ENCODE measurements at regions not wholly inside any gene's neighbourhood (a gene's known extent, or its start where the extent isn't known, plus 50 kb on each side); places are given as distances from the start of the nearest gene placed in this dataset.

DNA sequence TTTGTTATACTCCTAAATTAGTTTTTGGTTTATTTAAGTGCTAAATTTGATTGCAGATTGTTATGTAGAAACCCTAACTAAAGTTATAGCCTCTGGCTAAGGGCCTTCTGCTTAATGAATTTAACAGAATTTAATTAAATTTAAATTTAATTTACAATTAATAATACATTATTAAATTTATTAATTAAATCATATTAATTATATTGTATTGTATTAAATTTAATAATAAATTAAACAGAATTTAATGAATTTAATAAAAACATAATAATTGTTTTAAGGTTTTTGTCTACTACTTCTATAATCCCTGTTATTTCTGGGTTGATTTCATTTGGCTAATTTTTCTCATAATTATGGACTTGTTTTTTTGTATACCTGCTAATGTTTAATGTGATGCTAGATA is 141.9 kb upstream of the TECRL start:
- no peak for DNase-seq

DNA sequence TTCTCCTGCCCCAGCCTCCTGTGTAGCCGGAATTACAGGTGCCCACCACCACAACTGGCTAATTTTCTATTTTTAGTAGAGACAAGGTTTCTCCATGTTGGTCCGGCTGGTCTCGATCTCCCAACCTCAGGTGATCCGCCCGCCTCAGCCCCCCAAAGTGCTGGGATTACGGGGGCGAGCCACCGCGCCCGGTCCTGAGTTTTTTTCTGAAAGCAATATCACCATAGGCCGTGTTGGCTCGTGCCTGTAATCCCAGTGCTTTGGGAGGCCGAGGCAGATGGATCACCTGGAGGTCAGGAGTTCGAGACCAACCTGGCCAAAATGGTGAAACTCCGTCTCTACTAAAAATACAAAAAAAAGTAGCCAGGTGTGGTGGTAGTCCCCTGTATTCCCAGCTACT is 136.3 kb upstream of the TECRL start:
- no peak for DNase-seq

DNA sequence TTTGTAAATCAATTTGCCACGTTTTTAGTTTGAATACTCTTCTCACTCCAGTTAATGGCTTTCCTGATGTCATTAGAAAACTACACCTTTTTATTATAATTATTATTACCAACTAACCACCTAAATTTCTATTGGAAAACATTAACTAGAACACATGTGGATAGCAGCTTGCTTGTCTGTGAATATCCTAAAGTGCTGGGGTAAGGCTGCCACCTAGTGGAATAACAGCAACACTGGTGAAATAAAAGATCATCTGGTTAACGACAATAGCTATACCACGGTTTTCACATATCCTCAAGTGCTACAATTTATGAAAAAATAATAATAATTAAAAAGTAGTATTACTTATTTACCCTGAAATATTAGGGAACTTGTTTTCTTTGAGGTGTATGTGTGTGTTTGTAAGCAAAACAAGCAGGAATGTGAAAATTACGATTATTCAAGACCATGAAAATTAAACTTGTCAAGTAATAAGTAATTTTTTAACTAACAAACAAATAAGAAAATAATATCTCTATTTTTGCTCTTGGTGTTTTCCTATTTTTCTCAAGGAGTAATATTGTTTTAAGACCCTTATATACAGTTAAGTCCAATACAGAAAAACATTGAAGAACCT is 130.1 kb upstream of the TECRL start:
- DNase-seq, result peak; percentile 26

DNA sequence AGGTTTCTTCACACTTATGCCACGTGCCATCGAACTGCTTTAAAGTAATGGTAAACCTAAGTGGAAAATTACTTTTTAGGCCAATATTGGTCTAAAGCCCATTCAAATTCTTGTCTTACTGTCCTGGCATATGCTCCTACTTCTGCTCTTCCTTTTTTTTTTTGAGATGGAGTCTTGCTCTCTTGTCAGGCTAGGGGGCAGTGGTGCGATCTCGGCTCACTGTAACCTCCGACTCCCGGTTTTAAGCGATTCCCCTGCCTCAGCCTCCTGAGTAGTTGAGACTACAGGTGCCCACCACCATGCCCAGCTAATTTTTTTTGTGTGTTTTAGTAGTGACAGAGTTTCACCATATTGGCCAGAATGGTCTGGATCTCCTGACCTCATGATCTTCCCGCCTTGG is 129.0 kb upstream of the TECRL start:
- no peak for DNase-seq

DNA sequence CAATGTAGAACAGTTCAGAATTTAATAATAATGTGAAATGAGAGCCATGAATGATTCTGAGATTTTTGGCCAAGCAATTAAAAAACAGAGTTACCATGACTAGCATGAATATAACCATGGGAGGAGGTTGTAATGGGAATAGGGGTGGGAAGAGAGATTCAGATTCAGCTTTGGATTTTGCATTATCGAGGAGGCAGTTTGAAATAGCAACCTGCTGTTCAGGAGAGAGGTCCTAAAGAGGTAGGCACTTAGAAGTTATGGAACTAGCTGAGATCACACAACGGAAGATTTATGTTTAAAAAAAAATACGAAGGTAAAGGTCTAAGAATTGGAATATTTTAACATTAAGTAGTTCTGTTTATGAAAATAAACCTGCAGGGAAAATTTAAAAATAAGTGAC is 124.4 kb upstream of the TECRL start:
- no peak for DNase-seq

DNA sequence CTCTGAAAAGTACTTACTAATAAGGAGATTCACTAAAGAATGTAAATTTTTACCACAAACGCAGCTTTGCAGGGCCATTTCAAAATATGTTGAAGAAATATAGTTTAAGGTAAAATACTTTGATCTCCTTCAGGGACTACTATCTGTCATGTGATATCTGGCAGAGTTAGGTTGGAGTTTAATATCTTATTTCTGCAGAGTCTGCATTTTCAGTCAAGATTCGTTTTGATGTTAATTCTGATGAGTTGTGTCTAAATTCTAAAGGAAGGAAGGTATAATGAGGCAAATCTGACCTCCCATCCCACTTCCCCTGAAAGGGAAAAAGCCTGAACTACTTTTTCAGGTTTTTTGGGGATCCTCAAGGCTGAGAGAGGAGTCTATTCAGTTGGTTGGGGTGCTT is 123.9 kb upstream of the TECRL start:
- DNase-seq, result no peak

DNA sequence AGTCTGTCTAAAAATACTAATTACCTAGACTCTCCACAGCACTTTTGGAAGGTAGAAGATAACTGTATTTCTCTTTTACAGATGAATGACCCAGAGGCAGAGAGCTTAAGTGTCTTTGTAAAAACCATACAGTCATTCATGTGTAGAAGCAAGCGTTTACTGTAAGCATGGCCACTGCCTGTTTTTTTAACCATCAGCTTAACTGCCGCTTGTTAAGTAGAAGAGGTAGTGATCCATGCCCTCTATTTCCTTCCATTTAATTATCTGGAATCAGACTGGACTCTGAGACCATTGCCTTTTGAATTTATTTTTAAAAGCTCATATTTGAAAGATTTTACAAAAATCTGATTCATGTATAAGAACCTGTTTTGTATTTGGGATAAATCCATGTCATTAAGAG is 111.2 kb upstream of the TECRL start:
- DNase-seq, result no peak

DNA sequence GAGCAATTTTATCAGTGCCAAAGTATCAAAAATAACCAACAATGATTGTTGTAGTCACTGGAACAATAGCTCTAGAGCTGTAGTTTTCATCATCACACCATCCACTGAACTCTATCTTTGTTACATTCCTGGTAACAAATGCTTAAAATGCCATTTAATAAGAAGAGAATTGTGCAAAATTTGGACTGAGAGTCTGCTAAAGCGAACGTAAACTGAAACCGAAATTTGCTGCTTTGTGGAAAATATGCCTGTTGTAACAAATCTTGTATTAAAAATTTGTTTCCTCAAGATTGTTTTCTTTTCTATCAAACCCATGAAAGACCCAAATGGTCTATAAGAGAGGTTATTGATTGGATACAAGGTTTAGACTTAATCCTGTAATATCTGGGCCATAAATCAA is 109.3 kb upstream of the TECRL start:
- DNase-seq, result no peak

DNA sequence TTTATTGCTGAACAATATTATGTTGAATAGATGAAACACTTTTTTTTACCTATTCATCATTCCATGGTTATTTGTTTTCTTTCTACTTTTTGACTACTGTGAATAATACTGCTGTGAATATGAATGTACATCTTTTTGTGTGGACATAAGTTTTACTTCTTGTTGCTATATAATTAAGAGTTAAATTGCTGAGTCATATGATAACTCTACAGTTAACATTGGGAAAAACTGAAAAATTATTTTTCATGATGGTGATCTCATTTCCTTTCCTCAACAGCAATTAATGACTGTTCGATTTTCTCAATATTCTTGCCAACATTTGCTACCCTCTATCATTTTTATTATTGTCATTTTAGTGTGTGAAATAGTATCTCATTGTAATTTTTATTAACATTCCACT is 106.9 kb upstream of the TECRL start:
- no peak for DNase-seq

DNA sequence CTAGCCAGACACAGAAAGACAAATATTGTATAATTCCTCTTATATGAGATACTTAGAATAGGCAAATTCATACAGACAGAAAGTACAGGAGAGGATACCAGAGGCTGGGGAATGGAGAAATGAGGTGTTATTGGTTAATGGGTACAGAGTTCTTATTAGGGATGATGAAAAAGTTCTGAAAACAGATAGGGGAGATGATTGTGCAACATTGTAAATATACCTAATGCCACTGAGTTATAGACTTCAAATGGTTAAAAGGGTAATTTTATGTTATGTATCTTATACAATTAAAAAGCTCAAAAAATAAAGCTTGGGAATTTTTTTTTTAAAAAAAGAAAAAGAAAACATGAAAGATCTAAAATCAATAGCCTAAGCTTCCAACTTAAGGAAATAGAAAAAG is 98.8 kb upstream of the TECRL start:
- DNase-seq, result no peak

DNA sequence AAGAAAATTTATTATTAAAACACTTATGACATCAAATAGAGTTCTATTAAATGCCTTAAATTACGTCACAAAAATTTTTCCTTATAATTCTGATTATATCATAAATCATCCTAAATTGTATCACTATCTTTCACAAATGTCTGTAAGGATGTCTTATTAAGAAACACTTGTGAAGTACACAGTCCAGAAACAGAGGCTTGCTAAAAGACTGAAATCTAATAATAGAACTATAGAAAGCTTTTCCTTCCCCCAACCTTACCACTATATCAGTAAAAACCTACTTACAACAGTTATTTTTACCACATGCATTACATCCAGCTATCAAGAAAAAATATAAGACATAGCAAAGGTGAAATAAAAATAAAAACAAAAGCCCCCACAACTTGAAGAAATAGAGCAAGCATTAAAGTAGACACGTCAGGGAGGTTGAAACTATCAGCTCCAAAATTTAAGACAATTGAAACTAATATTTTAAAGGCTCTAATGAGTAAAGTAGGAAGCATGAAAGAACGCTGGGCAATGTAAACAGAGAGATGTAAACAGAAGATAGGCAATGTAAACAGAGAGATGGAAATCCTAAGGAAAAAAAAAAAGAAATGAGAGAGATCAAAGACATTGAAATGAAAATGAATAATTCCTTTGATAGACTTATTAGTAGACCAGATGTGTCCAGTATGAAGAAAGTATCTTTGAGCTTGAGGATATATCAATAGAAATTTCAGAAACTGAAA is 94.9 kb upstream of the TECRL start:
- no peak for DNase-seq

DNA sequence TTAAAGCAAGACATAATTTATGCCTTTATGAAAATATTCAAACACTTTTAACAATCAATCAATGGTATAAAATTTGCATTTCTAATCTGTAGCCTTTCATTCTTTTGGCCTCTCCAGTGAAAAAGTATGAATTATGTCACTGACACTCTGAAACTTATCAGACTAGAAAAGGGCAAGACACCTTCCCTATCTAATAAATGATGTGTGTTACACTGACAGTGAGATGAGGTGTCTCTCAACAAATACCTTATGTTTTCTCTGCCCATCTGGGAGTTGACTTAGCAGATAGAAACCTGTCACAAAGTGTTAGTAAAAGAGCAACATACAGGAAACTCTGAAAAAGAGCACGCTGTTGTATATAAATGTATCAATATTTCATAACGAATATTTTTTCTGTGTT is 94.2 kb upstream of the TECRL start:
- no peak for DNase-seq

DNA sequence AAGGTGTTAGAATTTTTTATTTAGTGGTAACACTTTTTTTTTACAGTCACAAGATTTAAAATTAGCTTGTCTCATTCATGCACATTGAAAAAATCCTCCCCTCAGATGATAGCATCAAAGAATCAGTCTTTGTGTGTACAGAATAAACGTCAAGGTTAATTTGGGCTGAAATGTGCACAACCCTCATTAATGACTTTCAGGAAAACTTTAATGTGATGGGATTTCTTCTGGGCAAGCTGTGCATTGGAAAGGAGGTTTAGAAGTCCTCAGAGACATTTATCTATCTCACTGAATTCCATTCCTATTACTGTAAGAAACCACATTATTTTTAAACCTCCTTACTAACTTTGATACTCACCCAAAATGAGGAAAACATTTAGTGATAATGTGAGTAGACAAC is 88.2 kb upstream of the TECRL start:
- DNase-seq, result no peak

DNA sequence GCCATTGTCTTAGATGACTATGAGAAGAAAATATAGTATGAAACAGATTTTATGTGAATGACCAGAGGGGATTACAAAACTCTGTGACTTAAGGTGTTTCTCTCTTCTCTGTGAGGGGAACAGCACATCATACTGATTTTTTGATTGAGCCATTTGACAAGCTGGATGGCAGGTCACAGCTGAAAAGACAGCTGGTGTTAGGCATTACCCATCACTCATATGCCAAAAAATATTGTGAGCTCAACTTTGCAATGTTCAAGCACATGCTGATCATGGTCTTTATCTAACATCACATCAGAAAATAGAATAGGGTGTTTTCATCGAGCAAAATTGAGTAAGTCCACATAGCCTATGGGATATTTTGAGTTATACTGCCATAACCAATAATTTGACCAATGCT is 86.7 kb upstream of the TECRL start:
- no peak for DNase-seq

DNA sequence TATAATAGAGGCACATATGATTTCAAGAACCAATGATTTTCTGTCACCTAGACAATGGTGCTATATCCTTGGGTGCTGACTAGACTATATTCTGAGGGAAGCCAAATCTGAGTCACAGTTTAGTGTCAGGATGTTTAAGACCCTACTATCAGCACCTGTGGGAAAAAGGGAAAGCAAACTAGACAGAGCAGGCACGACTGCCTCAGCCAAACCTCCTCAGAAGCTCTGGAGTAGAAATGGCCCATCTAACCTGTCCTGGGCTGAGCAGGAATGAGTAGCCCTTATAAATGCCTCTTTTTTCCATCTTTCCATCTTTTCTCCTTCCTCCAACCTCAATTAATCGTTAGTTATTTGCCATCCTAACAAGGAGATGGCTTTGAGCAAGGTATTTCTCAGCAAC is 80.4 kb upstream of the TECRL start:
- DNase-seq, result no peak

DNA sequence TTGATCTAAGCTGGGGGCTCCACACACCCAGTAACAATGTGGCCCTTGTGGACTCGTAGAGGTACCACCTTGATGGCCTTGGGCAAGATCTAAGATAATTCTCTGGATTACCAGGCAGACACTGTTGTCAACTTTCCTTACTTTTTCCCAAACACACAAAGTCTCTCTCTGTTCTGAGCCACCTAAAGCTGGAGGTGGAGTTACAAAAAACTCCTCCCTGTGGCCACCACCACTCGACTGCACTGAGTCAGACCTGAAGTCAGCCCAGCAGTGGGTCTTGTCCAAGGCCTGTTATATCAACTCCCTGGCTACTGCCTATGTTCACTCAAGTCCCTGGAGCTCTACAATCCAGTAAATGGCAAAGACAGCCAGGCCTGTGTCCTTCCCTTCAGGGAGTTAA is 70.1 kb upstream of the TECRL start:
- no peak for DNase-seq

DNA sequence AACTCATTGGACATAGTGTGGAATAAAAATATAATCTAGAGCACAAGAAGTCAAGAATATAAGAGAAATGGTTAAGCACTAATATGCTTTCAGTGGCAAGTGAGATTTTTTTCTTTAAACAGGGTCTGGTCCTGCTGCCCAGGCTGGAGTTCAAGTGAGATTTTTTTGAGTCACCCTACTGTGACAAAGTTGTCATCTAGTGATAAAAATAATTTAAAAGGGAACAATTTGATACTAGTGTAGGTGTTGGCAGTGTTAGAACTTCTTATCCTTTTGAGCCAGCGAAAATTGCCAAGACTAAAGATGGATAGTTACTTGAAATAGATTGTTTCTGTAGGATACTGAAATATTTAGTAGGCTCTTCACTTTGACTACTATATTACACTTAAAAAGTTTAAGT is 67.9 kb upstream of the TECRL start:
- no peak for DNase-seq

DNA sequence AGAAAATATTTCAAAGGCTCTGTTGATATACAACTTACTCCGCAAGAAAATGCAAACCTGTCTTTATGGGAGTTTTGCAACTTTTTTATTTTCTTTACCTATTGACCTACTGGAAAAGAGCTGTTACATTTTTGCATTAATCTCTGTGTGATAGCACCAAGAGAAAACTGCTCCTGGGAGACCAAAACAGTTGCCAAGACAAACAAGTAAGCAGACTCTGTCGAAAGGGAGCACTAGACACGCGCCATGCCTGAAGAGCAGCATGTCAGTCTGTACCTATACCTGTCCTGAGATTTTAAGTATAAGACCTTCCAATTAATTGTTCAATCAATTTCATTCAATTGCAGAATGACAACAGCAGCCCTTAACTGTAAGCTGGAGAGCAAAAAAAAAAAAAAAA is 56.0 kb upstream of the TECRL start:
- no peak for DNase-seq

DNA sequence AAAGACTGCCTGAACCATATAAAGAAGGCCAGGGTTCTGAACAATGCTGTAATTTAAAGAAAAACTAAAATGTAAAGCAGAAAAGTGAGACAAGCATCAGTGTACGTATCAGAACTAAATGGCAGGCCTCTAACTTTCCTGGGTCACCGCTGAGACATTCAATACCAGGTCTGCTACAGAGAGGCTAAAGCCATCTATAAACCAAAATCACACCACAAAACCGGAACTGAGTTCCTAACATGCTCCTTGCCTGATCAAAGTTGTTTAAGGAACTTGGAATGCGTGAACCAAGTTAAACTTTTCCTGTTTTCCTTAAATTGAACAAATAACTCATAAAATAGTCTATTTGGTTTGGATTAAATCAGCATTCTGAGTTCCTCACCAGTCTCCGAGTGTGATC is 55.3 kb upstream of the TECRL start:
- DNase-seq, result no peak

All from NCI-H1436 (cell line).